ENCODE measurements at regions not wholly inside any gene's neighbourhood (a gene's known extent, or its start where the extent isn't known, plus 50 kb on each side); places are given as distances from the start of the nearest gene placed in this dataset.
"Not testable (repeated sequence)": the region's sequence is repeated elsewhere in the genome, so short reads cannot be mapped to it uniquely, and the experiment has no call there.

DNA sequence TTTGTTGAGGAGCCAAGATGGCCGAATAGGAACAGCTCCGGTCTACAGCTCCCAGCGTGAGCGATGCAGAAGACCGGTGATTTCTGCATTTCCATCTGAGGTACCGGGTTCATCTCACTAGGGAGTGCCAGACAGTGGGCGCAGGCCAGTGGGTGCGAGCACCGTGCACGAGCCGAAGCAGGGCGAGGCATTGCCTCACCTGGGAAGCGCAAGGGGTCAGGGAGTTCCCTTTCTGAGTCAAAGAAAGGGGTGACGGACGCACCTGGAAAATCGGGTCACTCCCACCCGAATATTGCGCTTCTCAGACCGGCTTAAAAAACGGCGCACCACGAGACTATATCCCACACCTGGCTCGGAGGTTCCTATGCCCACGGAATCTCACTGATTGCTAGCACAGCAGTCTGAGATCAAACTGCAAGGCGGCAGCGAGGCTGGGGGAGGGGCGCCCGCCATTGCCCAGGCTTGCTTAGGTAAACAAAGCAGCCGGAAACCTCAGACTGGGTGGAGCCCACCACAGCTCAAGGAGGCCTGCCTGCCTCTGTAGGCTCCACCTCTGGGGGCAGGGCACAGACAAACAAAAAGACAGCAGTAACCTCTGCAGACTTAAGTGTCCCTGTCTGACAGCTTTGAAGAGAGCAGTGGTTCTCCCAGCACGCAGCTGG lies 417.7 kb upstream of the POU3F2 start:
- H3K4me3 ChIP-seq (ENCODE audit: extremely low read depth in 1 of 4, insufficient read depth in 2 of 4, low read depth in 3 of 4, low read length in 4 of 4); H2AK5ac ChIP-seq (ENCODE audit: low read depth, low read length); H3K23ac ChIP-seq (ENCODE audit: insufficient read length); H3K56ac ChIP-seq (replicated peaks; ENCODE audit: insufficient read length, low read depth, low read length); H4K91ac ChIP-seq (replicated peaks; ENCODE audit: insufficient read length, low read length); H3K79me2 ChIP-seq (ENCODE audit: control insufficient read depth in 1 of 2, insufficient read depth in 2 of 2, low read length in 2 of 2); H3K23me2 ChIP-seq (ENCODE audit: low read depth, low read length); H3K27me3 ChIP-seq (replicated peaks in 1 of 4; ENCODE audit: control insufficient read depth in 3 of 4, extremely low read depth in 1 of 4, insufficient read depth in 3 of 4, low read length in 3 of 4); H3K9ac ChIP-seq (replicated peaks in 1 of 4; ENCODE audit: extremely low read depth in 1 of 4, low read depth in 3 of 4, low read length in 3 of 4); H3K27ac ChIP-seq (ENCODE audit: low read depth, low read length); H3K9me3 ChIP-seq (ENCODE audit: insufficient read depth in 2 of 2, low read depth in 1 of 2, low read length in 1 of 2); H2AFZ ChIP-seq (ENCODE audit: low read length); H3K36me3 ChIP-seq (ENCODE audit: control insufficient read depth in 2 of 4, insufficient read depth in 4 of 4, low read length in 3 of 4); POLR2A ChIA-PET (ENCODE audit: partially characterized antibody); CTCF ChIA-PET (ENCODE audit: partially characterized antibody); H3K4me1 ChIP-seq (replicated peaks in 1 of 4; ENCODE audit: control insufficient read depth in 3 of 4, insufficient read depth in 4 of 4, low read length in 3 of 4); H4K20me1 ChIP-seq (replicated peaks in 1 of 2; ENCODE audit: control insufficient read depth in 1 of 2, insufficient read depth in 2 of 2, low read length in 2 of 2); H2BK15ac ChIP-seq (ENCODE audit: low read length); H4K5ac ChIP-seq (ENCODE audit: insufficient read length, low read depth, low read length); H3K14ac ChIP-seq (ENCODE audit: insufficient read length); H3K18ac ChIP-seq (ENCODE audit: extremely low read depth, low read length); H2BK5ac ChIP-seq (ENCODE audit: low read depth, low read length); H3K79me1 ChIP-seq (ENCODE audit: low read depth, low read length); H4K8ac ChIP-seq (ENCODE audit: extremely low read depth, insufficient read depth, low read length); H2BK120ac ChIP-seq (replicated peaks; ENCODE audit: low read depth, low read length); H2BK20ac ChIP-seq (ENCODE audit: low read length); FAIRE-seq; H2BK12ac ChIP-seq (ENCODE audit: low read depth, low read length); H3K4ac ChIP-seq (replicated peaks; ENCODE audit: insufficient read length, low read depth, low read length): not testable (repeated sequence)
- peak; percentile 7 to 46 for DNase-seq (ENCODE audit: low read depth in 1 of 2, low spot score in 2 of 2)
- WGBS, 2 experiments (ENCODE audit: extremely low coverage in 1 of 2, insufficient coverage in 1 of 2, insufficient read length in 1 of 2, insufficient replicate concordance in 2 of 2, low coverage in 1 of 2, low lambda C conversion rate in 2 of 2, missing lambda C conversion rate in 1 of 2): 78% methylated on average over 26 of the region's 30 CpGs; no CpG with 5 or more reads in 1 of the 2 experiments
- H3K4me2 ChIP-seq (ENCODE audit: insufficient read depth in 1 of 2, low read depth in 2 of 2, low read length in 2 of 2): peak overlapping the region in 1 of 2 experiments; percentile 8; a peak in 1 of 4 replicates
